HAP-1 (cell line): ENCODE measurements at regions not wholly inside any gene's neighbourhood (a gene's known extent, or its start where the extent isn't known, plus 50 kb on each side); places are given as distances from the start of the nearest gene placed in this dataset.

Experiments used
- DNase-seq, 2 experiments: peaks; one replicate each; pipeline ENCODE4 v3.0.0-alpha.2; 2016 to 2020; ENCODE audit warnings: low spot score in 2 of 2
- H3K27me3 ChIP-seq: fragments of 250-450 bp; sonication (Bioruptor Pico); 2 replicates; pipeline ENCODE4 v1.5.1; 2020; ENCODE audit warnings: low read depth, mild to moderate bottlenecking, moderate library complexity
- H3K36me3 ChIP-seq: fragments of 250-450 bp; sonication (Bioruptor Pico); replicated peaks from 2 replicates; pipeline ENCODE4 v1.5.1; 2020; ENCODE audit warnings: mild to moderate bottlenecking
- H3K4me1 ChIP-seq: fragments of 250-450 bp; sonication (Bioruptor Pico); 2 replicates; pipeline ENCODE4 v1.5.1; 2020; ENCODE audit warnings: mild to moderate bottlenecking
- H3K4me3 ChIP-seq: fragments of 250-450 bp; sonication (Bioruptor Pico); 2 replicates; pipeline ENCODE4 v1.5.1; 2020; ENCODE audit warnings: mild to moderate bottlenecking, moderate library complexity
- H3K9me3 ChIP-seq: fragments of 250-450 bp; sonication (Bioruptor Pico); 2 replicates; pipeline ENCODE4 v1.5.1; 2020; ENCODE audit warnings: mild to moderate bottlenecking, moderate library complexity
- in situ Hi-C: fragments of 300-500 bp; cut with MboI; formaldehyde crosslinking; loops from 3 replicates; pipeline ENCODE4 v1.14.3; 2020; ENCODE audit warnings: low sequenced_read_pairs, inconsistent platforms, mixed read lengths

DNA sequence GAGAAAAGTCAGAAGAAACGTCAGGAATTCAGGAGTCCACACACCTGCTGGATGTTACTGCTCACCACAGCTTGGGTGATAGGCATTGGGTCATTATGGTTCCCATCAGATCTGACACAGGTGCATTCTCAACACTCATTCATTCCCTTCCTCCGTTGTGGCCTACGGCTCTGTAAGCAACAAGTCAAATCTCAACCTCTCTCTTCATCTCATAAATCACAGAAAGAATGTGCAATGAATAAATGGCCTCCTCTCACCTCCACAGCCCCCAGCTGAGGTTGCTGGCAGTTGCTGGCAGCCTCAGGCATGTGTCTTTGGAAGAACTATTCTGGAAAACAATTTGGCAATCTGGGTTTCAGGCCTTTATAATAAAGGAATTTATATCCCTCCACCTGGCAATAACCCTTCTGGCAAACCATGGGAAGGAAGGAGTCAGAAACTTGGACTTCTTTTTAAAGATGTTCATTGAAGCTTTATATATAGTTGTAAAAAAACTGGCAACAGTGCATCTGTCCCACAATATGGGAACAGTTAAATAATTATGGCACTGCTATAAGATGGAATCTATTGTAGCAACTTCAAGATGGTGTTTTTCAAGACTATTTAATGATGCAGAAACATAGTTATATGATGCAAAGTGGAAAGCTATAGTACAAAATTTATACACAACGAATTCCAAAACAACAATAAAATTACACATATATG is 175.4 kb downstream of the ANAPC1 start:
- Histone ChIP-seq H3K27me3 (no peaks in the 10 kb centered on the region), H3K36me3 (no peaks in the 10 kb centered on the region), H3K4me3 (no peak overlapping the region), H3K9me3 (no peaks in the 10 kb centered on the region; the same call in 1 of the 2 replicates), H3K4me1 (no peaks in the 10 kb centered on the region)
- no peak for DNase-seq
- in situ Hi-C loops, result loop anchor here (10.0 kb wide), 1 partner anchor 594 kb away; no protein-coding TSS in a partner anchor

DNA sequence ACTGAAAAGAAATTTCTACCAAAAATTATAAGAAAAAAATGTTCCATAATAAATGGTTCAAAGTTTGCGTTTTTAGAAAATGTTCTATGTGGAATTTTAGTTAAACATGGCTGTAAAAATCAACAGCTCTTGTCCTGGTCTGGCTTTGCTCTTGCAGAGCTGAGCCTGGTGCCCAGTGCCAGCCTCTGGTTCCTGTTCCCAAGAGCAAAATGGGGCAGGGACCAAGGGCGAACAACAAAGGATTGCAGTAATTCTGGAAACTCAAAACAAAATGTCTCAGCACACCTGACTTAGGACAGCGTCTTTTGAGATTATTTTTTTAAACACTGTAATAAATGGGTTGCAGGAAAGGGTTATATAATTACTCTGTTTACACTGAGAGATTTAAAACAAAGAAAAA is 174.7 kb downstream of the ANAPC1 start:
- H3K4me1 ChIP-seq, result no peaks in the 10 kb centered on the region

DNA sequence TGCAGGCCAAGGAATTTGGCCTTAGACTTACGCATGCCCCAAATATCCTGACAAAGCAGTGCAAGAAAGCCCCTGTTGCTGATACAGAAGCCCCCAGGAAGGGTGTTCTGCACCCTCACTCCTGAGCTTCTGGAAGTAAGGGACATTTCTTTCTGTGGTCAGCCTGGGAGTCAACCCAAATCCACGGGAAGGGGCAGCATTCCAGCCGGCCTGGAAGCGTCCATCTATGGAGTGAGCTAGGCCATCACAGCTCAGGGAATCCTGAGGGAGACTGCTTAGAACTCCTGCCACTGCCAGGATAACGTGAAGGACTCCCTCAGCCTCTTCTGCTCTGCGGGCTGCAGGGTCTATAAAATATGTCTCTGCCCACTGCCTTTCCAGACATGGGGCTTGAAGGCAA is 173.9 kb downstream of the ANAPC1 start:
- in situ Hi-C loops, result no loop called here
- no peaks in the 10 kb centered on the region for H3K27me3 ChIP-seq
- H3K4me1 ChIP-seq, result no peaks in the 10 kb centered on the region
- no peak for DNase-seq
- H3K9me3 ChIP-seq, result no peaks in the 10 kb centered on the region; the same call in 1 of the 2 replicates
- H3K4me3 ChIP-seq, result no peak overlapping the region
- H3K36me3 ChIP-seq, result no peaks in the 10 kb centered on the region

More for the DNA sequence above, 174.7 kb downstream of the ANAPC1 start:
- in situ Hi-C loops, result loop anchor here (10.0 kb wide), 1 partner anchor 595 kb away; no protein-coding TSS in a partner anchor
- no peak for DNase-seq
- H3K4me3 ChIP-seq, result no peak overlapping the region
- H3K27me3 ChIP-seq, result no peaks in the 10 kb centered on the region
- H3K9me3 ChIP-seq, result no peaks in the 10 kb centered on the region; the same call in 1 of the 2 replicates
- H3K36me3 ChIP-seq, result no peaks in the 10 kb centered on the region

DNA sequence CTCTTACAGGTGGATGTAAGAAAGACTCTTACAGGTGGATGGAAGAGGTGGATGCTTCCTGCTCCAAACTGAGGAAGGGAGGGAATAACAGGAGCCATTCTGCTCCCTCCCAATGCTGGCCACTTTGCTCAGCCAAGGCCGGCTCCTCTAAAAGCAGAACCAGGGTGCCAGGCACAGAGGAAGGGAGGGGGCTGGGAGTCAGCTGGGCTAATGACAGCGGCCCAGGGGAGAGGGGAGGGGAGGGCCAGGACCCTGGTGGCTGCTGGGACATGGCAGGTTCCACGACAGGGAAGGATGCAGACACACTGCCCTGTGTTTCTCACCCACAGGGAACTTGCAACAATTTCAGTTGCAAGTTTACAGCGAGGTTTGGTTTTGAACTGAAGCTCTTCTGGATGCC is 173.4 kb downstream of the ANAPC1 start:
- no peaks in the 10 kb centered on the region for H3K36me3 ChIP-seq
- no peaks in the 10 kb centered on the region; the same call in 1 of the 2 replicates for H3K9me3 ChIP-seq
- no peaks in the 10 kb centered on the region for H3K4me1 ChIP-seq
- in situ Hi-C loops, result no loop called here
- H3K4me3 ChIP-seq, result no peak overlapping the region
- H3K27me3 ChIP-seq, result no peaks in the 10 kb centered on the region
- DNase-seq, result no peak

- H3K36me3 ChIP-seq, result no peaks in the 10 kb centered on the region
- H3K4me3 ChIP-seq, result no peak overlapping the region
- no peak for DNase-seq
- no peaks in the 10 kb centered on the region; the same call in 1 of the 2 replicates for H3K9me3 ChIP-seq
- in situ Hi-C loops, result no loop called here
- no peaks in the 10 kb centered on the region for H3K4me1 ChIP-seq
- no peaks in the 10 kb centered on the region for H3K27me3 ChIP-seq
These were observed 172.7 kb downstream of the ANAPC1 start for GRCh38 chr2:111711270-111711669.

- Histone ChIP-seq H3K27me3 (no peaks in the 10 kb centered on the region), H3K9me3 (no peaks in the 10 kb centered on the region; the same call in 1 of the 2 replicates), H3K4me3 (no peak overlapping the region), H3K4me1 (no peaks in the 10 kb centered on the region), H3K36me3 (no peaks in the 10 kb centered on the region)
- in situ Hi-C loops, result no loop called here
- DNase-seq, result no peak
These were observed 171.6 kb downstream of the ANAPC1 start for GRCh38 chr2:111712361-111712760.

DNA sequence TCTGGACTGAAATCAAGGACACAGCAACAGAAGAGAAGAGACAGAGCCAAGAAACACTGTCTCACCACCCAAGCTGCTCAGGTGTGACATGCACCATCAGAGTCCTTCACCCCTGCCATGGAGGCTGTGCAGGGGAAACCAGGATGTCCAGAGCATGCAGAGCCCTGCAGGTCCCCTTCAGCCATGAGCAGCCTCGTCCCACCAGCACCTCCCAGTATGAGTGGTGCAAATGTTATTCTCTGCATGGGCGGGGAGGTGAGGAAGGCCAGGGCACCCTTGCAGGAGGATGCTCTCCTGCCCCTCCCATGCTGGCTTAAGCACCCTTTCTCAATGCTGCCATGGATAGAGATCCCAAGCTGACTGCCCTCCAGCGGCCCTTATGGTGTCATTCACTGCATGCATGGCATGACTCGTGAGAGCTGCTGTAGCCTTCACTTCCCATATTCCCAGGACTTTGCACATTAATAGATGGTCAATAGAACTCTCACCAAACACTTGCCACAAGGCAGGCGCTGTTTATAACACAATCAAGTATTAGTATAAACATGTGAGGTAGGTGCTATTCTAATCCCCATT is 171.0 kb downstream of the ANAPC1 start:
- no peak overlapping the region for H3K4me3 ChIP-seq
- in situ Hi-C loops, result no loop called here
- DNase-seq, result no peak
- no peaks in the 10 kb centered on the region for H3K27me3 ChIP-seq
- H3K36me3 ChIP-seq, result no peaks in the 10 kb centered on the region
- no peaks in the 10 kb centered on the region for H3K4me1 ChIP-seq
- H3K9me3 ChIP-seq, result no peaks in the 10 kb centered on the region; the same call in 1 of the 2 replicates

DNA sequence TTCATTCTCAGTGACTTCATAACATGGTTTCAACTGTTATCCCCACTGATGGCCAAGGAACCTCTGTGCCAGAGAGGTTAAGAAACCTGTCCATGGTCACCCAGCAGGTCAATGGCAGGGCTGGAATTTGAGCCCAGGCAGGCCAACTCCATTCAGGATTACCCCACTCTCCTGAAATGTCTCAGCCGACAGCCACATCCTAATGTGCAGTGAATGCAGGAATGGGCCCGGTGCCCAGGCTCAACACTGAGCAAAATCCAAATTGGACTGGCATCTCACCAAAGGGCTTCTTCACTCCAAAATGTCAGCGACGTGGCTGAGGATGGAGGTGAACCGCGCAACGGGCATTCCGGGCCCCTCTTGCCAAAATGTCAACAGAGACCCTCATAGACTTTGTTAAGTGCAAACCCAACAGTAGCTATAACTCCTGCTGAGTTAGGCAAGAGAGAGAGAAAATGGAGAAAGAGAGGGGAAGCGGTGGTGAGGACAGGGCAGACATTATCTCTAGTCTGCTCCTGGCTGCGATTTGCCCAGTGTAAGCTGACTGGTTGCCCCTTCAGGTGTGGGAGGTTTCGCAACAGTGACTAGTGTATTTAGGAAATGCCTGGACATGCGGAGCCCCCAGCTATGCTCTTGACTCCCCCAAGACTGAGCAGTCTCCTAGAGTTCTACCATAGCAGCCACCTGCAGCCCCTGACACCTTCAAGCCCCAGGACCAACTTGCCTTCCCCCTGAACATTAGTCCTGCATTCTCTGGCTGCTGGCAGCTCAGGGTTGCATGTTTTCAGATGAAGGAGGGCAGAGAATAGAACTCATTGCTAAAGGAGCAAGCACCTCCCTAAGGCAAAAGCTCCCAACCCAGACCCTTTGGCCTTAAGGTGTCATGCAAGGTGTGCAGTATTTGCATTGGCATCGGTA is 167.7 kb downstream of the ANAPC1 start:
- Histone ChIP-seq H3K27me3 (no peaks in the 10 kb centered on the region), H3K4me1 (no peaks in the 10 kb centered on the region), H3K4me3 (no peak overlapping the region), H3K9me3 (no peaks in the 10 kb centered on the region; the same call in 1 of the 2 replicates), H3K36me3 (no peaks in the 10 kb centered on the region)
- in situ Hi-C loops, result no loop called here
- no peak for DNase-seq

DNA sequence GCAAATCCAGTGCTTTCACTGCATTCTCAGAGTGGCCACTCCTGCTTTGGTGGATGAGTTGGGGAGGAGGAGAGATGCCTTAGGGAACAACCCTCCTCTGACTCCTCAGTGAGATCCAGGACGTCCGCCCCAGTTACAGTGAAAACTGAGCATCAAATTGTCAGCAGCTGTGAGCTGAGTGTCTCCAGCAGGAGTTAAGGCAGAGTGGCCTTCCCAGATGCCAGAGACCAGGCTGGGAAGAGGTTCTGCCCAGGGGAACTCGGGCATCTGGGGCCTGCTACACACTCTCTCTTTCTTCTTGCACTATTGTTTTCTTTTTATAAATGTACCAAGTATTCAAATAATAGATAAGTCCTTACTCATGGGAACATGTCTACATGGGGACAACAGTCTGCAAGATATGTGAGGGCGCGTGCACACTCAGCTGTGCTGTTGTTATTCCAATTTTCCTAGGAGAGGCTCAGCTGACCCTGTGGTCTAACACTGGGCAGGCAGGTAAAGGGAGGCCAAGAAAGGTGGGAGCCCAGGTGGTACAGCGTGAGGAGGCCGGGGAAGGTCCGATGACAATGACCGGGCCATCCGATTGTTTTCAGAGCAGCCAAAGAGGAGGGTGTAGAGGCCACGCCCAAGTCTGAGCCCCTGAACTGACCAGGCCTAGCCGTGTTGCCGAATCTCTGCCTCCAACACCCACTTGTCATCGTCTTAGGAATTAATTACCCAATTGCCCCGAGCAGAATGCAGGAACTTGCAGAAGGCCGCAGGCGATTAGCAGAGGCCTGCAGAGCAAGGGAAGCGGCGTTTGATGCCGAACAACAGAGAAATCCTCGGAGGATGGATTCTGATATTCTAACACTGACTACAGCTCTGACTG is 166.9 kb downstream of the ANAPC1 start:
- in situ Hi-C loops, result no loop called here
- H3K9me3 ChIP-seq, result no peaks in the 10 kb centered on the region; the same call in 1 of the 2 replicates
- no peaks in the 10 kb centered on the region for H3K36me3 ChIP-seq
- DNase-seq, result no peak
- no peaks in the 10 kb centered on the region for H3K4me1 ChIP-seq
- H3K4me3 ChIP-seq, result no peak overlapping the region
- H3K27me3 ChIP-seq, result no peaks in the 10 kb centered on the region
